Activated CD8-positive, alpha-beta T cell treated with anti-CD3 and anti-CD28 coated beads for 36 hours (primary cell): ENCODE measurements at regions not wholly inside any gene's neighbourhood (a gene's known extent, or its start where the extent isn't known, plus 50 kb on each side); places are given as distances from the start of the nearest gene placed in this dataset.

ENCODE experiments used
- ATAC-seq: fragments of 200-7000 bp; cut with Tn5 transposase; one replicate; pipeline ENCODE4 v1.10.0; 2021; ENCODE audit warnings: mild to moderate bottlenecking, moderate library complexity
- CTCF ChIA-PET: fragments of 350-600 bp; sonication (Branson Sonifier 250); formaldehyde crosslinking; loops from one replicate; lab custom pipeline; 2021; ENCODE audit warnings: antibody characterized with exemption; lab: Charles Lee
- POLR2A ChIA-PET: fragments of 350-600 bp; sonication (Branson Sonifier 250); formaldehyde crosslinking; loops from one replicate; lab custom pipeline; 2021; ENCODE audit warnings: antibody characterized with exemption; lab: Charles Lee
- DNase-seq: peaks from one replicate; pipeline ENCODE4 v3.0.0-alpha.2; 2020
- H3K27ac Mint-ChIP-seq: one replicate; pipeline ENCODE4 v1.8.0; 2021; ENCODE audit warnings: mild to moderate bottlenecking, mixed read lengths
- H3K27me3 Mint-ChIP-seq: one replicate; pipeline ENCODE4 v1.8.0; 2021; ENCODE audit warnings: mixed read lengths
- H3K36me3 Mint-ChIP-seq: one replicate; pipeline ENCODE4 v1.8.0; 2021; ENCODE audit warnings: low read depth, mixed read lengths
- H3K4me1 Mint-ChIP-seq: one replicate; pipeline ENCODE4 v1.8.0; 2021; ENCODE audit warnings: low read depth, mixed read lengths
- H3K4me3 Mint-ChIP-seq: one replicate; pipeline ENCODE4 v1.8.0; 2021; ENCODE audit warnings: mild to moderate bottlenecking, moderate library complexity, mixed read lengths
- H3K9me3 Mint-ChIP-seq: one replicate; pipeline ENCODE4 v1.8.0; 2021; ENCODE audit warnings: mixed read lengths
- intact Hi-C: fragments of 100-400 bp; cut with micrococcal nuclease; formaldehyde crosslinking; loops from one replicate; pipeline ENCODE4 v1.10.0; 2022
- TF ChIP-seq, protein P1 (sequence below): fragments of 200-600 bp; IDR thresholded peaks from one replicate; pipeline ENCODE4 v1.8.0; 2022; ENCODE audit warnings: antibody characterized with exemption, mild to moderate bottlenecking

DNA sequence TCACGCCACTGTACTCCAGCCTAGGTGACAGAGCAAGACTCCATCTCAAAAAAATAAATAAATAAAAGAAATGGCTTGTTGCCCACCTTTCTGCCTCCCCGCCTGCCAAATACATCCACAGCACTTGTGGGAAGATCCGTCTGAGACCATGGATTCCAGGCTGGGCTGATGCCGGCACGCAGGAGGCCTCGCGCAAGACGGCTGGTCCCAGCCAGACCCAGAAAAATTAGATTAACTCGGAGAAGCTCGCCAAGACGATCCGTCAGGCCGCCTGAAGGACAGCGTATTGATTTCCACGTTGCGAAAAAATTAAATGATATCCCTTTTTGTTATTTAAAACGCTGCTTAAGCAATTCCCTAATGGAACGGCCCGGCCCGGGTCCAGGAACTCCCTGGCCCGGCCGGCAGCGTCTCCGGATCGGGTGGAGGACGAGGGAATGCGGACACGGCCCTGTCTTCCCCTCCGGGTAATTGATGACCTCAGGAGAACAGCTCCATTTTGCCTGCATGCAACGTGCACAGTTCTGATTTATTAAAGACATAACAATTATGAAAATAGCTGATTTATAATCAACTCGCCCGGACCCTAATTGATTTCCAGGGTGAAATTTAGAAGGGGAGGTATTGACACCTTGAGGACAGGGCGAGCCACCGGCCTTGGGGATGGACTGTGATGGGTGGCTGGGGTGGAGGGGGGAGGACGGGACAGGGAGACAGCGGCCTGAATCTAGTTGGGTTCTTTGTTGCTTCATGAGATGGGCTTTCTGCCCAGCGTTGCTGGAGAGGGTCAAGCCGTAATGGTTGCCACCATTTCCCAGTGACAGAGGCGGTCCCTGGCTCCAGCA, 52.1 kb downstream of the ZNRF4 start:
- no peak overlapping the region for H3K27ac Mint-ChIP-seq
- TF ChIP-seq, protein P1, sequence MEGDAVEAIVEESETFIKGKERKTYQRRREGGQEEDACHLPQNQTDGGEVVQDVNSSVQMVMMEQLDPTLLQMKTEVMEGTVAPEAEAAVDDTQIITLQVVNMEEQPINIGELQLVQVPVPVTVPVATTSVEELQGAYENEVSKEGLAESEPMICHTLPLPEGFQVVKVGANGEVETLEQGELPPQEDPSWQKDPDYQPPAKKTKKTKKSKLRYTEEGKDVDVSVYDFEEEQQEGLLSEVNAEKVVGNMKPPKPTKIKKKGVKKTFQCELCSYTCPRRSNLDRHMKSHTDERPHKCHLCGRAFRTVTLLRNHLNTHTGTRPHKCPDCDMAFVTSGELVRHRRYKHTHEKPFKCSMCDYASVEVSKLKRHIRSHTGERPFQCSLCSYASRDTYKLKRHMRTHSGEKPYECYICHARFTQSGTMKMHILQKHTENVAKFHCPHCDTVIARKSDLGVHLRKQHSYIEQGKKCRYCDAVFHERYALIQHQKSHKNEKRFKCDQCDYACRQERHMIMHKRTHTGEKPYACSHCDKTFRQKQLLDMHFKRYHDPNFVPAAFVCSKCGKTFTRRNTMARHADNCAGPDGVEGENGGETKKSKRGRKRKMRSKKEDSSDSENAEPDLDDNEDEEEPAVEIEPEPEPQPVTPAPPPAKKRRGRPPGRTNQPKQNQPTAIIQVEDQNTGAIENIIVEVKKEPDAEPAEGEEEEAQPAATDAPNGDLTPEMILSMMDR, result no peak
- intact Hi-C loops, result no loop called here
- no peak for ATAC-seq
- ChIA-PET POLR2A (interaction anchor here (0.7 kb wide), 1 partner anchor 668 kb away, joined by 3 read pairs; no protein-coding TSS in a partner anchor), CTCF (no interaction called here)
- no peaks in the 10 kb centered on the region for H3K36me3 Mint-ChIP-seq
- H3K4me3 Mint-ChIP-seq, result no peak overlapping the region
- no peaks in the 10 kb centered on the region for H3K4me1 Mint-ChIP-seq
- peaks cover 6% of the 10 kb centered on the region for H3K27me3 Mint-ChIP-seq
- H3K9me3 Mint-ChIP-seq, result peaks cover 9% of the 10 kb centered on the region
- no peak for DNase-seq
